C1 segment of cervical spinal cord (tissue), 14 donors: ENCODE measurements at regions not wholly inside any gene's neighbourhood (a gene's known extent, or its start where the extent isn't known, plus 50 kb on each side); places are given as distances from the start of the nearest gene placed in this dataset.
"Not testable (repeated sequence)": the region's sequence is repeated elsewhere in the genome, so short reads cannot be mapped to it uniquely, and the experiment has no call there.

ENCODE experiments used
- DNase-seq, 14 donors: peaks; one replicate each; lab custom pipeline; 2025; lab: John Stamatoyannopoulos, UW

DNA sequence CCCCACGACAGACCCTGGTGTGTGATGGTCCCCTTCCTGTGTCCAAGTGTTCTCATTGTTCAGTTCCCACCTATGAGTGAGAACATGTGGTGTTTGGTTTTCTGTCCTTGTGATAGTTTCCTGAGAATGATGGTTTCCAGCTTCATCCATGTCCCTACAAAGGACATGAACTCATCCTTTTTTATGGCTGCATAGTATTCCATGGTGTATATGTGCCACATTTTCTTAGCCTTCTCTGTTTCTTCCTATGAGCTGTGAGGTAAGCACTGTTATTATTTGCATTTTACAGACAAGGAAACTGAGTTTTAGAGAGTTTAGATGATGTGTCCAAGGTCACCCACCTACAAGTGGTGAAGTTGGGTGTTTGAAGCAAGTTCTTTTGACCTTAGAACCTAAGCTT is 51.1 kb upstream of the BNC1 start:
- DNase-seq: not testable (repeated sequence)

DNA sequence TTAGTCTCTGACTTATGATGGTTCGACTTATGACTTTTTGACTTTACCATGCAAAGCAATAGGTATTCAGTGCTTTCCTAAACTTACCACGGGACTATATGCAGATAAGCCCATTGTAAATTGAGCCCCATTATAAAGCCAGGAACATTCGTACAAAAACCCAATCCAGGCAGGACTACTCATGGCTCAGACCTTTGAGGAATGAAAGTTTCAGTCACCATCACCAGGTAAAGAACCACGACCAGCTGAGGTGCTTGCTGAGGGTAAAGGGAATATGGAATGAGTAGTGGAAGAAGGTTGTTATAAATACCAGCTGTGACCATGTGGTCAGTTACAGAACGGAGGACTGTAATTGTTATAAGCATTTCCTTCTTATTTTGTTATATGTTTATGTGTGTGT is 54.9 kb upstream of the BNC1 start:
- no peak for DNase-seq

DNA sequence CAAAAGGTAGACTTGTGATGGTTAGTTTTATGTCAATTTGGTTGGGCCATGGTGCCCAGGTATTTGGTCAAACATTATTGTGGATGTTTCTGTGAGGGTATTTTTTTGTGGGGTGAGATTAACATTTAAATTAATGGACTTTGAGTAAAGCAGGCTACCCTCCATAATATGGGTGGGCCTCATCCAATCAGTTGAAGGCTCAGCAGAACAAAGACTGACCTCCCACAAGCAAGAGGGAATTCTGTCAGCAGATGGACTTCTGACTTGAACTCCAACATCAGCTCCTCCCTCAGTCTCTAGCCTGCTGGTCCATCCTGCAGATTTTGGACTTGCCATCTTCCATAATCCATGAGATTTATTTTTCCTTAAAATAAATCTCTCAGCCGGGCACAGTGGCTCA is 55.6 kb upstream of the BNC1 start:
- DNase-seq: no peak

DNA sequence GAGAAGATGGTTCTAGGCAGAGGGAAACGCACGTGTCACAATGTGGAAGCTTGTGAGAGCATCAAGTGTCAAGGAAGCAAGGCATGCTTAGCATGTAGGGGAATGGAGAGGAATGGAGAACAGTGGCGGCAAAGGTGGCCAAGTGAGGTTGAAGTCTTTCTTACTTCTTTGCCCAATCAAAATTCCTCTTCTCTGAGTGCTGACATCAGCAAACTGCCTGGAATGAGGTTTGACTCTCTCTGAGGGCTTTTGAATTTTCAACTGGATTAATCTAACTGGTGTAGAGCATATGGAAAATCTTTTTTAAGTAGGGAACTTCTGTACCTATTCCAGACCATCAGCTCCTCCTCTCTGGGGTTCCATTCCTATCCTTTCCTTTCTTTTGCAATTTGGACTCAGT is 61.9 kb upstream of the BNC1 start:
- DNase-seq: no peak

DNA sequence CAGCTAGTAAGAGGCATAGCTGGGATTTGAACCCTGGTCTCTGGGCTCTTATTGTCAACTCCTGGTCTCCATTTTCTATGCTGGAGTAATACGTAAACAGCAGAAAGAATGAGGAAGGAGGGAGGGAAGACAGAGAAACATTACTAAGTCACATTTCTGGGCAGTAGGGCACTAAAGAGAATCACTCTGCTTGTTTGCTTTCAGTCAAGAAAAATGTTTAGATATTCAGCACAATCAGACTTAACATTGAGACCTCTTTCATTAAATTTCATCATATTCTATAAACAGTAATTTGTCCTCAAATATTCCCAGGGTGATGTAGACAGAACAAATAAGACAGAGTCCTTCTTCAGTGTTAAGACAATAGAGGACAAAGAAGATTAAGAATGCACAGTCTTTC is 67.7 kb upstream of the BNC1 start:
- no peak for DNase-seq

DNA sequence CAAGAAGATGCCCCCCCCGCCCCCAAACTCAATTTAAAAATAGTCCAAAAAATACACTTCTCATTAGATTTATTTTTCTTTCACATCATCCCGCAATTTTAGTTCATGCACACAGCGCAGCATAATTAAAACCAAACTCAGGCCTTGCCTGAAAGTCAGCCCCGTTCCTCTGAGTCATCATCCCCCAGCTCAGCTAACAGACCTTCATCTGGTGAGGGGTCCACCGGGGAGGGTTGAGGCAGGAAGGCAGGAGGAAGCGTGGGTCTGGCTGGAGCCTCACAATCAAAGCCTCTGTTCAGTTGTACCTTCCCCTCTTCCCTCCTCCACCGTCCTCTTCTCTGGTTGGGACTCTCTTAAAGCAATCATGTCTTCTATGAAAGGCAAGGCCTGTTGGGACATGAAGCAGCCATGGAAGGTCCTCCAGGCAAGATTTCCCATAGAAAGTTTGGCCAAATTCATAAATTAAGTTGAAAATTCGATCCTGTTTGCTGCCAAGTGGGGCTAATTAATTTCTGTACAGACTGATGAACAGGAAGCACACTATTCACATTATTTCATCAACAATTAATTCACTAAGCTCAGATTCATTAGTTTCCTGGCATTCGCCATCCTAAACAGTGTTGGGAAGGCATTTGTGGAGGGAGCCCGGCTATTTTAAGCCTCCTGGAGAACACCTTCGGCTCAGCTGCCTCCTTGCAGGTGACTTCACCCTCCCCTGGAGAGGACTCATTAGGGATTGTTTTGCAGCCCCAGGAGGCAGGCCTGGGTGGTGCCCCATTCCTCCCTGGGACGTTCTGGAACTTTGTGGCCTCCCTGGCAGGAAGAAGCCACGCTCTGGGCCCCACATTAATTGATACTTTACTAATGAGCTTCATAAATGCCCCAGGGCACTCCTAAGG is 72.3 kb upstream of the BNC1 start:
- no peak for DNase-seq

DNA sequence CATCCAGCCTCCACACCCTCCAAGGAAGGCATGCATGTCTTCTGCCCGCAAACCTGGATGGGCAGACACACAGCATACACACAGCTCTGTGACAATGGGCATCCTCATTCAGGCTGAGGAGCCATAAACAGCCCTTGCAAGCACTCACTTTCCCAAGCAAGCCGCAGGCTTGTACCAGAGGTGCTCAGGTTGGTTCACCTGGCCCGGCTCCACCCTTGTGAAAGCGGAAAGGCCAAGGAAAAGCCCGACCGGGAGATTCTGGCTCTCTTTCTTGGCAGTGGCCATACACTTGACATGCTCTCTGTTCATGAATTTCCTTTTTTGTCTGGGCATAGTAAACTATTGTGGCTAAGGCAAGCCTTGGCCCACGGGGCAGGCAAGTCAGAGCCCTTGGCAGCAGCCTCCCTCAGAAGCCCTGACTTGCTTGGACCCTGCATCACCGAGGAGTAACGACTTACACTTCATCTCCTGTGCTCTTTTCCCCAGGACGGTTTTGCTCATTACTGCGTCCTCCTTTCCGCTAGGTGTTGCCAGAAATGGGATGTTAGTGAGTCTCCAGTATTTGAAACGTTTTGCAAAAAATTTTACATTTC is 74.6 kb upstream of the BNC1 start:
- DNase-seq: no peak

DNA sequence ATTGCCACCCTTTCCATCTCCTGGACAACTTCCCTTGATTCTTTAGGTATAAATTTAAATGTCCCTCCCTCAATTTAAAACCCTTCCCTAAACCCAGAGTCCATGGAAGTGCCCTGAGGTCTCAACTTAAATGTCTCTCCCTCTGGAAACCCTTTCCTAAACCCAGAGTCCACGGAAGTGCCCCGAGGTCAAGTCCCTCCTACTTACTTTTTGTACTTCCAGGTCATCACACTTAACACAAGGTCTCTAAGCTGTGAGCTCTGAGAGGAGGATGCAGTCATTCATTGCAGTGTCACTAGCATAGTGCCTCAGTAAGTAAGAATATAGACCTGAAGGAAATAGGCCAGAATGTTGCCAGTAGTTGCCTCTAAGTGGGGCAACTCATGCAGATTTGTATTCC is 78.2 kb upstream of the BNC1 start:
- no peak for DNase-seq

DNA sequence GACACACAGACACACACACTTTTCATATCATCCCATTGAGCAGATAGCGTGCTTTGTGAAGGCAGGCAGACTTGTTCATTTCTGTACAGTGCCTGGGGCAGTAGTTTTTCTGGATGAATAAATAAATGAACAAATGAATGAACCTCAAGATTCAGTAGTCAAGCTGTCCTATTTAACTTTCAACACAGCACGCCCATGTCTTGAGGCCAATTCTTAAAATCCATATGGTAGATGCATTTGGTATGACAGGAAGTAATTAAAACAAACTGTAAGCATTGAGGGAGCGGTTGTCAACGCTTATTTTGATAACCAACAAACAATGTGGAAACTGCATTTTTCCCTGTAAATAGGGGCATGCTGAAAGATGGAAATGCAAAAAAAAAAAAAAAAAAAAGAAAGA is 80.0 kb upstream of the BNC1 start:
- DNase-seq: no peak

DNA sequence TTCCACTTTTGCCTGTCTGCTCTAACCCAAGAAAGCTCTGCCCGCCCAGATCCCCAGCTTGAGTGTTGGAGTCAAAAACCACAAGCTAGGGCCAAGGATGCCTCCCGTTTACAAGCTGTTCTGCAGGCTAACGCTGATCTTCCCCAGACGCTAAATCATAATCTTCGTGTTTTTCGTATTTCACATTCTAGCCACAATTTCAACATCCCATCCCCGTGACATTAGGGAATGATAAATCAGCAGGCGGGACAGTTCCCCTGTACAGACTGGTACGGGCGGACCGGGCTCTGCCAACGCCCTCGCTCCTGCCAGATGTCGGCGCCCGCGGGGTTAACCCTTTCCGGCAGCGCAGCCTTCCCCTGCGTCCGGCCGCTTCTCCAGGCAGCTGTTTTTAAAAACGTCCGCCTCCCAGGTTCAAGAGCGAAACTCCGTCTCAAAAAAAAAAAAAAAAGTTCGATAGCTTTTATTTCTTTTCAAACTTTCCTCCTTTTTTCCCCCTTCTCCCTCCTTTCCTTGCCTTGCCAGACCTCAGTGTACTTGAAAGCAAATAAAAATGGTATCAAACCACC is 81.0 kb upstream of the BNC1 start:
- peak in 10 of 14 donors; percentile 2 to 57 (median 20) for DNase-seq

DNA sequence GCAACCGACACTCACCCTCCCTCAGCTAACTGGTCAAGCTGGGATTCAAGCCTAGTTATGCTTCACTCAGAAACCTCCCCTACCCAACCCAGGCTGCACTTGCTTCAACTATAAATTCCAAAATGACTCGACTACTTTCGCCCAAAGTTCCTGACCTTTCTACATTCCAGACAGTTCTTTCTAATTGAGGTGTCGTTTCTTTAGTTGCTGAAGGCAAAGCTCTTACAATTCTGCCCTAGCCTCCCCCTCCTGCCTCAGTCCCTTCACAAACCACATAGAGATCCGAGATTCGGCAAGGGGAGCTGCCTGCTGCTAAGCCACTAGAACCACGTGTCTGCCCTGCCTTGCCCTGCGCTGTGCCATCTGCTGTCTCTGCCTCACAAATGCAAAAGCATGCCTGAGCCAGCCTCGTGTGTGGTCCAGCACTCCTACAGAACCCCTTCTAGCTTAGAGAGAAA is 74.7 kb upstream of the SH3GL3 start:
- no peak for DNase-seq

DNA sequence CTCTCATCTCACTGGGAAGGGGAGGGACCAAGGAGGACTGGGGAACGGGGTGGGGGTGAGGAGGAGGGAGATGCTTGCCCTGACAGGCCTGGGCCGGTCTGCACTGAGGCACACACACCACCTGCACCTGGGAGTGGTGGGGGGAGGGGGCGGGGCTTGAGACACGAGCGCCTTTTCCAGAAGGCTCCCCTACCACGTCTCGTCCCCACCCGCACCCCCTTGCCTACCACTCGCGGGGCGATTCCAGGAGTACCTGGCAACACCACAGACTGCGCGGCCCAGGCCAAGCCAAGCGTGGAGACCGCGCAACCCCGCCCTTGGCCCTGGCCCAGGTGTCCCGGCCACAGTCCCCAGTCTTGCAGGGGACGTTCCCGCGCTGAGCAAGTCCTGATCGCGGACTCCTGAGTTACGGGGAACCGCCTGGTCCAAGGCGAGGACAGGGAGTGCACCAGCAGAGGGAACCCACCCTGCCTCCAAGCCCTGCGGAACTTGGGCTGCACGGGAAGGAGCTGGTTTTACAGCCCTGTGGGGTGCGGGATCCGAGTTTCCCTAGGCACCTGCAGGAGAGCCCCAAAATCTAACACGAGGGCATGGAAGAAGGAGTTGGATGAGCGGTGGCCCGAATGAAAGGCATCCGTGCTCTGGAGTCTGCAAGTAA is 68.1 kb upstream of the SH3GL3 start:
- no peak for DNase-seq

DNA sequence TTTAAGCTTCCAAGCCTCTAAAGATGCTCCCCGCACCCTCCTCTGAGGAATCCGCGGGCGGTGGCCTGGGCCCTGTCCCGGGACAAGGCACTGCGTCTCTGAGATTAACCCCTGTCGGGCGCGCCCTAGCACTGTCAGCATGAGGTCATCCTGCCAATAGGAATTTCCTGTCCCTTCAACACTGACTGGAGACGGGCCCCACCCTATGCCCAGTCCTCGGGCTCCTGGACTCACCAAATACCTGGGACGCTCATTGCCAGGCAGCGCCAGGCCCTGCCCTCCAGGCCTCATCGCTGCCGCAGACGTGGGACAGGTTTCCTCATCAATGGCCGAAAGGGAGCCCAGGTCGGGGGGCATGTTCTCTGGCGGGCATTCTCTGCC is 67.6 kb upstream of the SH3GL3 start:
- DNase-seq: no peak

DNA sequence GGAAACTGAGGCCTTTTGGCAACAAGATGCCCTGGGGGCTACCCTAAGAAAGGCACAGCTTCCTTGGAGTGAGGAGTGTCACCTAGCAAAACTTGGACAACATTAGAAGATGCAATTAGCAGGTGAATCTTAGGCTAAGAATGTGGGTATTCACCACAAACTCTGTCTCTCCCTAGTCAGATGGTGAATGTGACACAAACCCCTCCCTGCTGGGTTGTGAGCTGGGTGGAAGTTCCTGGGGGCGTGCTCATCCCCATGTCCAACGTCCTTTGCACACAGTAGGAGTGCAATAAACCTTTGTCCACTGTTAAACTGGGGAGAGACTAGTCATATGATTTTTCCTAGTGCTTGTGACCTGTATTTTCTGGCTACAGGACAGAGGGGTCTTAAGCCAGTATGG is 67.1 kb upstream of the SH3GL3 start:
- DNase-seq: no peak

DNA sequence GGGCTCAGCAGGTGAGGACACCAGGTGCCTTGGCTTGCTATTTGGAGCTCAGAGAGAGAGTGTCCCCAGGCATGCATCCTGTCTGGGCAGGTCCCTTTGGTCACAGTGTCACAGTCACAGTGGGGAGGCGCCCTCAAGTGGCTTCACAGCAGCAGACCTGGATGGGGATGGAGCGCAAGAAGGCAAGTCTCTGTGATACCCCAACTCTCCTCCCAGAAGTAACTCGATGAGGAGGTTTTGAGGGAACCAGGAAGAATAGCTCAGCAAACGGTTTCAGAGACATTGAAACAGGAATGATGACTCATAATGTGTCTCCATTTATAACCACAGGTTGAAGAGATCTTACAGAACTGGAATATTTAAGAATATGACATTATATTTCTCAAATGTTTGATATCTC is 66.5 kb upstream of the SH3GL3 start:
- peak in 5 of 14 donors; percentile 10 to 26 (median 23) for DNase-seq

DNA sequence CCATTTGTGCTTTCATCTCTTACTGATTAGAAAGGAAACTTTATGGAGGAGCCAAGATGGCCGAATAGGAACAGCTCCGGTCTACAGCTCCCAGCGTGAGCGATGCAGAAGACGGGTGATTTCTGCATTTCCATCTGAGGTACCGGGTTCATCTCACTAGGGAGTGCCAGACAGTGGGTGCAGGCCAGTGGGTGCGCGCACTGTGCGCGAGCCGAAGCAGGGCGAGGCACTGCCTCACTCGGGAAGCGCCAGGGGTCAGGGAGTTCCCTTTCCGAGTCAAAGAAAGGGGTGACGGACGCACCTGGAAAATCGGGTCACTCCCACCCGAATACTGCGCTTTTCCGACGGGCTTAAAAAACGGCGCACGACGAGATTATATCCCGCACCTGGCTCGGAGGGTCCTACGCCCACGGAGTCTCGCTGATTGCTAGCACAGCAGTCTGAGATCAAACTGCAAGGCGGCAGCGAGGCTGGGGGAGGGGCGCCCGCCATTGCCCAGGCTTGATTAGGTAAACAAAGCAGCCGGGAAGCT is 63.5 kb upstream of the SH3GL3 start:
- DNase-seq: not testable (repeated sequence)

DNA sequence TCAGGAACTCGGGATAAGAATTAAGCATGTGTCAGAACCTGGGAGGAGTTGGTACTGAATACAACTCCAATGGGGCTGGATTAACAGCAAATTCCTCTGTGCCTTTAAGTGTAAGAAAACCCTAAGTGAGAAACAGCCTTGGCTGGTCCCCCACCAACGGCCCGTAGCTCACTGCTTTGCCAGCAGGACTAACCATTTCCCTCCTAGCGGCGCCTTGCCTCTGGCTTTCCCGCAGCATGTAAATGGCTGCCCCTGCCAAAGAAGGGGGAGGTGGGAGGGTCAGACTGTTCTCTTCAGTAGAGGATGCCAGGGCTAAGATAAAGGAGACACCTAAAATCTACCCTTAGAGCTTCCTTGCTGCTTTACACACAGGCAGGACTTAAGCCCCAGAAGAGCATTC is 51.0 kb upstream of the SH3GL3 start:
- DNase-seq: peak in 1 of 14 donors; percentile 5
